ENCODE measurements at regions not wholly inside any gene's neighbourhood (a gene's known extent, or its start where the extent isn't known, plus 50 kb on each side); places are given as distances from the start of the nearest gene placed in this dataset.

DNA sequence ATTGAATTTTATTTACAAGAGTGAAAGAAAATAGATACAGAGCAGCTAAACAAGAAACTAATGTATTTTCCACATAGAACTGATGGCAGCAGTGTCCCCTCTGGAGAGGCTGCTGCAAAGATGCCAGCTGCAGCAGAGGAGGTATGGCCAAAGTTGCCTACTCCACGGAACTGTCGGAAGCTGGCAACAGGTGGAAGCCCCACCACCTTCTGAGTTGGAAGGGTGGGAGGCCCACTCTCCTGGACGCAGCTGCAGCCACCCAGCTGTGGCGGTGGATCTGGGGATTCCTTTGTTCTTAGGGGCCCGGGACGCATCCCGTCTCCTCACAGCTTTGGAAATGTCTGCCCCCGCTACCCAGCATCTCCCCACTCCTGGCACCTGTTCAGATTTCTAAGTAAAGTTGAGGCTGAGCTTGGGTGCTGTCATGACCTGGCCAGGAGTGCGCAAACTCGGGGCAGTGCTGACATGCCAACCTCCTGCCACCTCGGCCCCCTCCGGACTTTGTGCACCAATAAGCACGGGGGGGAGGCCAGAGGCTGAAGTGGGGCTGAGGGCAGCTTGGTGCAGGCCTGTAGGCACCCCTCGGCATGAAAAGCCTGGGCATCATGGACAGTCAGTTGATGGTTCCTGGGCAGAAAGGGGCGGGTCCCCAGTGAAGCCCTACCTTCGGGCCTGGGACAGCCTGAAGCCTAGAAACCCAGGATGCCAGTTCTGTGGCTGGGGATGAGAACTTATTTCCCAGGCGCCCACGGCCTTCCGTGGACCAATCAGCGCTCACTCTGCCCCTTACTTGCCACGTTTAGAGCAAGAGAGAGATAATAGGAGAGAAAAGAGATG is 1071.4 kb downstream of the JRKL start:
- no peak for DNase-seq

DNA sequence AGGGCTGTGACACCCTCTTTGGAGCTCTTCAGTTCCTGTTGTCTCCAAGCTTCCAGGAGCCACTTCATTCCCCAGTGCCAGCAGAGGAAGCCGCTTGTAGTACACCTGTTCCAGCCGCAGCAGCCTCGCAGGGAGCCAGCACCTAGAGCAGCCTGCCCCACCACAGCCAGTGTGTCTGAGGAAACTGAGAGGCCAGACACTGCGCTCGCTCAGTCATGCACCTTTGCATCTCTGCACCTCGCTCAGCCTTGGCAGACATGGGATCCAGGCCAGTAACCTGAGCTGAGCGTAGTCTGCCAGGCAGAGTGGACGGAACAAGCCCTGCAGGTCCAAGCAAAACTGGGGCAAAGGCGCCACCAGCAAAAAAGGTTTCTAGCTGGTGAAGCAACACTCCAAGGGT is 1072.1 kb downstream of the JRKL start:
- peak; percentile 50 for DNase-seq

DNA sequence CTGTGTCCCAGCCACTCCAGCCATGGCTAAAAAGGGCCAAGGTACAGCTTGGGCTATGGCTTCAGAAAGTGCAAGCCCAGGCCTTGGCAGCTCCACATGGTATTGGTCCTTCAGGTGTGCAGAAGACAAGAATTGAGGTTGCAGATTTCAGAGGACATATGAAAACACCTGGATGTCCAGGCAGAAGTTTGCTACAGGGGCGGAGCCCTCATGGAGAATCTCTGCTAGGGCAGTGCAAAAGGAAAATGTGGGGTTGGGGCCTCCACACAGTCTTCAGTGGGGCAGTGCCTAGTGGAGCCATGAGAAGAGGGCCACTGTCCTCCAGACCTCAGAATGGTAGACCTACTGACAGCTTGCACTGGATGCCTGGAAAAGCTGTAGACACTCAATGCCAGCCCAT is 1074.1 kb downstream of the JRKL start:
- no peak for DNase-seq

DNA sequence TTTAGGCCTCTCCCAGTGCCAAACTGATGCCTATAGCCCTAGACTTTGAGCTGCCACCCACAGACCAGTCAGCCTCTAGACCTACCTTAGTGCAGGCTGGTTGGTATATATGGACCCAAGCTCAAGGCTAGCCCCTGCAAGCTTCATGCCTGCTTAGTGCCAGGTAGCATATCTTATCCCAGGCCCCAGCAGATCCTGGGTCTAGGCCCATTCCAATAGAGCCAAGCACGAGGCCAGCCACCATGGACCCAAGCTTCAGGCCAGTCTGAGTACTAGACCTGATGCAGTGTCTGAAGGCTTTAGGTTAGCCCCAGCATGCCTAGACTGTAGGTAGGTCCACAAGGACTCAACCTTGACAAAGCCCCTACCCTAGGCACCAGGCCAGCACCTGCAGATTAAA is 1081.7 kb downstream of the JRKL start:
- DNase-seq: no peak

DNA sequence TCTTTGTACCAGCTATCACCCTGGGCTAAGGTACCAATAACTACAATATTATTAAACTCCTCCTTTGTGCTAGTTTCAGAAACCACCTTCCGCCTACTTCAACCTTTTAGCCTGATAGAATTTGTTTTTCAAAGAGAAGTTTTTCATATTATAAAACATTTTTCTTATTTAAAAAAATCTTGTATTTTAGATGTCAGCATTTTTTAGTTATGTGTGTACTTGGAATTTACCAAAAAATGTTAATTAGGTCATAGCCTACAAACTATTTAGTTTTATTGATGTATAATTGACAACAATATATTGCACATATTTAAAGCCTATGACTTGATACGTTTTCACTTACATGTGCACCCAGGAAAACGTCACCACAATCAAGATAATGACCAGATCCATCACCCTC is 1097.6 kb downstream of the JRKL start:
- no peak for DNase-seq

GRCh38 chr11:97498891-97499290 is 1109.1 kb downstream of the JRKL start:
- no peak for DNase-seq

DNA sequence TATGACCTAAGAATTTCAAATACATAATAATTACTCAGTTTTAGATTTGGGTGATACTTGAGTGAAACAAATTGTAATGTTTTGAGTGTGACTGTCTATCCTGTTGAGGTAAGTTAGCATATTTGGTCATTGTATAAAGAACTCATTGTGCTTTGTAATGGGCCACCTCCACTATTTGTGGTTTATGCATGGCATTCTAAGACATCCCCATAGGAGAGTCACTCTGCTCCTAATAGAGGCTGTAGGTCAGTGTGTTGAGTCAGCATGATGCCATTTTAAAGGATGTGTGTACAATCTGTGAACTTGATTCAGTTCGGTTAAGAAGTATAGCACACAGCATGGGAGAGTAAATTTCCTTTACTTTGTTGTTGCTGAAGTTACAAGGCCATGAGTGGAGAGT is 1112.4 kb downstream of the JRKL start:
- DNase-seq: peak; percentile 49

DNA sequence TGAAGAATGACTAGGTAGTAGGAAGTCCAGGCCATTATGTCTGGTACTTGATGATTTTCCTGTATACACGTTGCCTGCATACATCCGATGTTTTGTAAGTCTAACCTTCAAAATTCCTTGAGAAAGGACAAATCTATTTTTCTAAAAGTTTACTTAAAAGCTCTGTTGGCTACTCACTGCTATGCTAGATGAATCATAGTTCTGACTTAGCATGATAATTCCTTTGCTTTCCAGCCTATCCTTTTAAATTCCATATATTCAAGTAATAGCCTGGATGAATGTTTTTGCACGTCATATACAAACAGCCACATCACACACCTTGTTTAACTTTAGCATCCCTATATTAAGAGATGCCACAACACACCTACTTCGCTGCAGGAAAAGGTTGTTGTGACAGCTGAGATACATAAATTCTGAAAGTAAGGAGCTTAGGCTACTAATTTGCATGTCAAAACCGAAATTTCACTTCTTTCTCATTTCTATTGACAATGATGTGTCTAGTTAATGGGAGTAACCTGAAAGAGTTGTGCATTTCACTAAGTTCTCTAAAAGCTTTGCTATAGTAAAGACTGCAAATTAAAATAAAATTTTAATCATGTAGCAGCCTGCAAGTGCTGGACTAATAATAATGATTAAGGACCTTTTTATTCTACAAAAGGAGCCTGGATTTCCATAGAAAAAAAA is 1116.4 kb downstream of the JRKL start:
- DNase-seq: no peak

- no peak for DNase-seq
Observed at GRCh38 chr11:97514446-97514845, 1124.6 kb downstream of the JRKL start.

GRCh38 chr11:97516688-97517087 is 1126.9 kb downstream of the JRKL start:
- no peak for DNase-seq

GRCh38 chr11:97525273-97525672 is 1135.5 kb downstream of the JRKL start:
- DNase-seq: no peak

GRCh38 chr11:97537407-97538150 is 1147.8 kb downstream of the JRKL start:
- peak; percentile 39 for DNase-seq

- DNase-seq: no peak
Observed at GRCh38 chr11:97544431-97544830, 1154.6 kb downstream of the JRKL start.

DNA sequence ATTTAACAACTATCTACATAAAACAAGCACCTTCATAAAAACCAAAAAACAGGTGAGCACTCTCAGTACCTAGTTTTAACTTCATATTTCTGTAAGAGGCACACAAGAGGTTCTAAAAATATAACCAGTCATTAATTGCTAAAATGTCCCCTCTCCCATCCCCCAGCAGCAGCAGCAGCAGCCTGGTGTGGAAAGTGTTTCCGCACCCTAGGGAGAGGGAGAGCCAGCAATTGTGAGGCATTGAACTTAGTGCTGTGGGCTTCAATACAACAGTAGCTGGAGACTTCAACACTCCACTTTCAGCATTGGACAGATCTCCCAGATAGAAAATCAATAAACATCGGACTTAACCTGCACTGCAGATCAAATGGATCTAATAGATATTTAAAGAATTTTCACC is 1158.5 kb downstream of the JRKL start:
- DNase-seq: no peak

DNA sequence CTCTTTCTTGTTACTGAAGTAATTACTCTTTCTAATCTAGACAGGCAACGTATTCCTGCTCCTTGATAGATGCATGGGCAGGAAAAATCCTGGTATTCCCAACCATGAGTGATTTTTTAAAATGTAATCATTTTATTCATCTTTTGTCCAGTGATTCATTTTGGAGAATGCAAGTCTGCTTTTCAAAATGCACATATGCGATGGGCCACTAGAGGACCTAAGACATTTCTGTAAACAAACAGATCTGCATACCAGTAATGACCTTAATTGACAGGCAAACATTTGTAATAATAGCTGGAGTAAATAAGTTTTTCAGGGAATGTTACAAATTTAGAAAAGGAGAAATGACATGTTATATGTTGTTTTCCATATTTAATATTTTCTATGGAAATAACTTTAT is 1167.6 kb downstream of the JRKL start:
- DNase-seq: no peak

DNA sequence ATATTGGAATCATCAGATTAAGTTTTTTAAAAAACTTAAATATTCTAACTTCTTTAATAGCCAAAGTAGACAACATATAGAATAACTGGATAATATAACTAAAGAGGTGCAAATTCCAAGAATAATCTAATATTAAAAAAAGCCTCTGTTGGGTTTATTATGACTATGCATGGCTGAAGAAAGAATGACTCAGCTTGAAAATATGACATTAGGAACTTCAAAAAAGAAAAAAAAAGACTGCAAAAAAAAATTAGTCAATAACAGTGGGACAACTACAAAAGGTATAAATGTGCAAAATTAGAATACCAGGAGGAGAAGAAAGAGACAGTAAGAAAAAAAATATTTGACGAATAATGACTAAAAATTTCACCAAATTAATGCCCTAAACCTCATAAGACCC is 1178.0 kb downstream of the JRKL start:
- no peak for DNase-seq

GRCh38 chr11:97570636-97571035 is 1180.8 kb downstream of the JRKL start:
- DNase-seq: no peak

DNA sequence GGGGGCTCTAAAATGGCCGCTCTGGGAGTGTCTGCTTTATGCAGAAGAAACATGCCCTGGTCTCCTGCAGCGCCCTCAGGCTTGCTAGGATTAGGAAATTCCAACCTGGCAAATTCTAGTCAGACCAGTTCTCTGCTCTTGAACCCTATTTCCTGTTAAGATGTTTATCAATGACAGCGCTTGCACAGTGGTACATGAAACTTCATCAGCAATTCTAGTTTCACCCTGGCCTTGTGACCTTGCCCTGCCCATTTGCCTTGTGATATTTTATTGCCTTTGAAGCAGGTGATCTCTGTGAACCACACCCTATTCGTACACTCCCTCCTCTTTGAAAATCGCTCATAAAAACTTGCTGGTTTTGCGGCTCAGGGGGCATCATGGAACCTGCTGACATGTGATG is 1184.0 kb downstream of the JRKL start:
- DNase-seq: peak; percentile 74

GRCh38 chr11:97574976-97575665 is 1185.3 kb downstream of the JRKL start:
- DNase-seq: no peak

DNA sequence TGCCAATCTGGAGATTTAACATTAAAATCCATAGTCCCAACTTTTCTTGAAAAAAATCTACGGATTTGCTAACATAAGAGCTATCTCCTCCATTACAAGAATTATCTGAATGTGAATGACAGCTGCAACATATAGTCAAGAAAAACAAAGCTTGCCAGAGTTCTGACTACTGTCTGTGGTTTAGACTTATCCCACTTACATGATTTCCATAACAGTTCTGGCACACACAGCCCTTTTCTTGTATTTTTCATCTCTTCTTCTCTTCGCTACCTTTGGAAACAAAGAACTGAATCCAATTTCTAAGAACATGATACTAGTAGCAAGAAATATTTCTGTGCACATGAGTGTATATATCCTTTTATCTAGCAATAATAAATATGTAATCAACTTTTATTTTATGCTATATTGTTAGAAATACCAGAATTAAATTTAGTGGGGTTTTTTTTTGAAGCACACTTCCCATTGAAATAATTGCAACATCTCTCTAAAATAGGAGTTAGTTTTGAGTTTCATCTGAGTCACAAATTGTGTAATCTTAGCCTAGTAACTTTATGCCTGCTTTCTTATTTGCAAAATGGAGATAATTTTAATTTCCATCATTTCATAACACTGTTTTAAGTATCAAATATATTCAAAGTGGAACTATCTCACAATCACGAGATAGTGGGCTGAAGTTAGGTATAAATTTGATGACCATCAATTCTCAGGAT is 1217.6 kb downstream of the JRKL start:
- DNase-seq: no peak

GRCh38 chr11:97610000-97610399 is 1220.2 kb downstream of the JRKL start:
- no peak for DNase-seq

DNA sequence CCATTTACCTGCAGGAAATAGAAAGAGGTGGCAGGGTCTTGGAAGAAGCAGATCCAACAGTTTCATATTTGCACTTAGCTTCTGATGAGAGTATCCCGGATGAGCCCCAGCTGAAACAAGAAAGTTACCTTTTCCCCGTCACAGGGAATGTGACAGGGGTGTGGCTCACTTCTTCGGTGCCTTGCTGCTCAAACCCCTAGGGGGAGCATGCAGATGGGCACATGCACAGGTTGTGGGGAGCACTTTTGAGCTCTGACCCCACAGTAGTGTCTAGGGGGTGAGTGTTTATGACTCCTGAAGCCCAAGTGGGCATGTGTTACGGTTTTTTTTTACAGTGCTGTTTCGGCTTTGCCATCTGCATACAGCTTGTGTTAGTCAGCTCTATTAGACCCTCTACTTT is 1221.0 kb downstream of the JRKL start:
- DNase-seq: no peak

- DNase-seq: peak; percentile 37
Observed at GRCh38 chr11:97611345-97611744, 1221.5 kb downstream of the JRKL start.

Measured in islet precursor cell (in vitro differentiated cells).